ENCODE measurements at regions not wholly inside any gene's neighbourhood (a gene's known extent, or its start where the extent isn't known, plus 50 kb on each side); places are given as distances from the start of the nearest gene placed in this dataset.
"Not testable (repeated sequence)": the region's sequence is repeated elsewhere in the genome, so short reads cannot be mapped to it uniquely, and the experiment has no call there.

DNA sequence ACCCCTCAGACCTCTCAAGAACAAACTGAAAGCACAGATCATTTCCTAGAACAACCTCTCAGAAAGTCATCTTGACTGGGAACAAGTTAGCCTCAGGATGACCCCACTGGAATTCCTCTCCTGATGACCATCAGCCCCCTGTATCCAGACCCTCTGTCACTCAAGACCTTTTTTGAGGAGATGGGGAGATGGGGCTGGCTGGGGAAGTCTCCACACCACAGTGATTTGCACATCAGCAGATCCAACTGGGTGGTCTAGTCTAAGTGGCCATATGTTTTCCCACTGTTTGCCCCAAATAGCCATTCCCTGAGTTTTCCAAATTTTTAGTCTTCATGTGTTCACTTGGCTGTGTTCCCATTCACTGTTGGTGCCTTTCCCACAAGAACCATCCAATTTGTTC lies 452.4 kb upstream of the NPVF start:
- no peak for DNase-seq (ENCODE audit: extremely low read depth, low read depth)

DNA sequence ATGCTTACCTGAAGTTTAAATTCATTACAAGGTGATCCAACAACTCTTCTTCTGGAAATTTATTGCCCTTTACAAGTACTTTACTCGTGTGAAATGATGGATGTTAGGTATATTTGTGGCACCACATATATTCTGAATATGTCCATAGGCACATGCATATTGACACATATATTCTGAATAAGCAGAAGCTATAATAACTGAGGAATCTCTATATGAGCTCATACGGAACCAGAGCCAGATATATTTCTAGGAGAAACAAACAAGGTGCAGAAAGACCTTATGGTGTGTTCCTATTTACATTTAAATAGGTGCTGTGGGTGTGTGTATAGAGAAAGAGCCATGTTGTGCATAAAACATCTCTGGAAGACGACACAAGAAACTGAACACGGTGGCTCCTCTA lies 456.1 kb upstream of the NPVF start:
- no peak for DNase-seq (ENCODE audit: extremely low read depth, low read depth)

- no peak for DNase-seq (ENCODE audit: extremely low read depth, low read depth)
Observed at GRCh38 chr7:25686493-25686892, 458.2 kb upstream of the NPVF start.

DNA sequence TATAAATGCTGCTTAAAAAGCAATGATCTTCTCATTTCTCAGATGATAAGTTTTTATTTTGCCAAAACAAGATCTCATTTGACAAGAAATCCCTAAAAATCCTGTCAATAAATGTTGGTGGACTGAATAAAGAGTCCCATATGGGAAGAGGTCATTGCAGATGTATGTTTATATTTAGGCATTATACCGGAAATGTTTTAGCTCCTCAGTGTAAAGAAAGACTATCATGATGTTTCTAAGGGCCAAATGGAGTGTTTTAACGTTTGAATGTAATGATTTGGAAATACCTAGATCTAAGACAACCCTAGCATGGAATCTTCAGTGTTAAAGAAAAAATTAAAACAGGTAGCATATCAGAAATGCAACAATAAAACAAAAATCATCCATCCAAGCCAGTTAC lies 457.8 kb upstream of the NFE2L3 start:
- DNase-seq (ENCODE audit: extremely low read depth, low read depth), result no peak

DNA sequence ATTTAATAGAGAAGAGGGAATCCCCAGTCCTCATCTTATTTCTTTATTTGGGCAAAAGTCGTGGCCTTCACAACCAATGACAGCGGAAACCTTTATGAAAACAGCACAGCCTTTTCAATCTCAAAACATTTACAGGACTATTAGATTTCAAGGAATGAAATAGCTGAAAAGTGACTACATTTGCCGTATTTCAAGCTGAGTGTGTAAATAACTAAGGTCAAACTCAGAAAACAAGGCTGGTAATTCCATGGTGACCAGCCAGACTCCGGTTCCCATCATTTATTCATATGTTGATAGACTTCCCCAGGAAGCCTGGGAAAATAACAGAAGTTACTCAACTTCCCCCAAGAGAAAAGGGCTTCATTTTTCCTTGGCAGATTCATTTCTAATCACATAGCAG lies 457.3 kb upstream of the NFE2L3 start:
- no peak for DNase-seq (ENCODE audit: extremely low read depth, low read depth)

DNA sequence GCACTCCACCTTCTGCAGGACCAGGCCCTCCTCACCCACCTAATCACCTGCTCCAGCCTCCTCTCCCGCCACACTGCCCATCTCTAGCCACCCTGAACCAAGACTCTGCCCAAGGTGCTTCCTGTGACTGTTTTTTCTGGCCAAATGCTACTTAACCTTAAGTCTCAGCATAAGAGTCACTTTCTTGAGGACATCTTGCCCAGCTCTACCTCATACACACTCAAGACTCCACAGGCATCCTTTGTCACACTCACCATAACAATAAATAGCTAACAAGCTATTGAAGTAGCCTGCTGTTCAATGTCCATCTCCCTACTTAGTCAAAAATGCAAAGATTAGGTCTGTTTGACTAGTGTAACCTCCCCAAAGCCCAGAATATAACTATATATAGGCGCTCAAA lies 455.4 kb upstream of the NFE2L3 start:
- no peak for DNase-seq (ENCODE audit: extremely low read depth, low read depth)

- DNase-seq (ENCODE audit: extremely low read depth, low read depth), result no peak
Observed at GRCh38 chr7:25698451-25699113, 453.4 kb upstream of the NFE2L3 start.

GRCh38 chr7:25700141-25700540 lies 451.9 kb upstream of the NFE2L3 start:
- not testable (repeated sequence) for DNase-seq (ENCODE audit: extremely low read depth, low read depth)

- no peak for DNase-seq (ENCODE audit: extremely low read depth, low read depth)
Observed at GRCh38 chr7:25704413-25704812, 447.6 kb upstream of the NFE2L3 start.

DNA sequence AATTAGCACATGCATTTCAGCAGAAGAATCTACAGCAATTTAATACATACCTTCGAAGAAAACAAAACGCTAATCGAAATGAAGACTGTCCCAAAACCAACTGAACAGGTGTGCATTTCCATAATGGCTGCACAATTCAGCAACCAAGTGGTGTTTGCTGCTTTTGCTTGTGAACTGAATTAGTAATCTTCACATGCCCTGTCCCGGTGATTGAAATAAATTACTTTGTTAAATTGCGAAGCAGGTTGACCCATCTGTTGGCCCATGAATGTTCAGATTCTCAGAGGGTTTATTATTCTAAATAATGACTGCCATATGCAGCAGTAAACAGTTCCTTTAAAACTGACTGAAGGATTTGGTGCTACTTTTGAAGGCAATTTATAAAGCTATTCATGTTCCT lies 445.2 kb upstream of the NFE2L3 start:
- DNase-seq (ENCODE audit: extremely low read depth, low read depth), result no peak

- DNase-seq (ENCODE audit: extremely low read depth, low read depth), result no peak
Observed at GRCh38 chr7:25707768-25708620, 444.0 kb upstream of the NFE2L3 start.

GRCh38 chr7:25710959-25711358 lies 441.0 kb upstream of the NFE2L3 start:
- DNase-seq (ENCODE audit: extremely low read depth, low read depth), result no peak

DNA sequence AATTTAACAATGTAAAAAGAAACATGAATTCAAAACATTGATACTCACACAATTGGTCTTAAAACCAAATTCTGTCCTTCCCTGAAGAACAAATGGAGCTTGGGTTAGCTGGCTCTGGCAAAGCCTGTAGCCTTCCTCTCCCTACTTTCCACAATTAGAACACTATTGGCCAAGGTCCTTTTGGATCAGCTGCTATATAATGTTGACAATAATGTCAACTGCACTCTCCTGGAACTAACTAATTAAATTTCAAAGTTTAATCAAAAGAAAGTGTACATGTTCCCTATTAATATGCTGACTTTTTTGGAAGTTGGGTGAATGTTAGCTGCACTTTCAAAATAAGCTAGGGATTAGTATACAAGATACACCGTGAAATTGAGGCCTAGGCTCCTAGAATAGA lies 440.1 kb upstream of the NFE2L3 start:
- DNase-seq (ENCODE audit: extremely low read depth, low read depth), result no peak

- DNase-seq (ENCODE audit: extremely low read depth, low read depth), result no peak
Observed at GRCh38 chr7:25712500-25712899, 439.5 kb upstream of the NFE2L3 start.

DNA sequence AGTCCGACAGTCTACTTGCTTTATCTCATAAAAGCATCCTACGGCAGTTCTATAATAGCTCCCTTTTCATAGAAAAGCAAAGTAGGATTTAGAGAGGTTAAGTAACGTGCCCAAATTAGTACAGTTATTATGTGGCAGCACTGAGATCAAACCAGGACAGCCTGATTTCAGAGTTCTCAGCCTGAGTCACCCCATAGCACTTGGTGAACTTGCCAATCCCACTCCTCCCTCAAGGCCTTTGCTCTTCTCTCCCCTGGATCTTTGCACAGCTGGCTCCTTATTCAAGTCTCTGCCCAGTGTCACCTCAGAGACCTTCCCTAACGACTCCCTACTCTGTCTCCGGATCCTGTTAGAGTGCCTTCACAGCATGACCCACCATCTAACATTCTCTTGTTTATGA lies 438.0 kb upstream of the NFE2L3 start:
- no peak for DNase-seq (ENCODE audit: extremely low read depth, low read depth)

- no peak for DNase-seq (ENCODE audit: extremely low read depth, low read depth)
Observed at GRCh38 chr7:25716421-25716820, 435.6 kb upstream of the NFE2L3 start.

DNA sequence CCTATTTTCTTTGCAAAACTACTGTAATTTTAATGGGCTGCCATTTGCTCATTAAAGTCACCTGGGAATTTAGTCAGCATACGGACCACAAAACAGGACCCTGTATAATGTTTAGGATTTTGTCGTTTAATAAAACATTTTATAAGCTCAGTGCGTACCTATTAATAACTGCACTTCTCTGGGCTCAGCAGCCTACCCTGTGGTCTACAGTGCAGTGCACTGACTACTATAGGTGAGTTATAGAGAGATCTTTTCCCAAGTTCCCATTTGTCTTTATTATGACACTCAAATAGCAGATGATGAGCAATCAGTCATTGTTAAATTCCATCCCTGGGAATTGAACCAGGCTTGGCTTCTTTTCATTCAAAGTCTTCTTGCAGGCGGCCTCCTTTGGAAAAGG lies 433.4 kb upstream of the NFE2L3 start:
- DNase-seq (ENCODE audit: extremely low read depth, low read depth), result no peak

- no peak for DNase-seq (ENCODE audit: extremely low read depth, low read depth)
Observed at GRCh38 chr7:25719190-25719896, 432.7 kb upstream of the NFE2L3 start.

DNA sequence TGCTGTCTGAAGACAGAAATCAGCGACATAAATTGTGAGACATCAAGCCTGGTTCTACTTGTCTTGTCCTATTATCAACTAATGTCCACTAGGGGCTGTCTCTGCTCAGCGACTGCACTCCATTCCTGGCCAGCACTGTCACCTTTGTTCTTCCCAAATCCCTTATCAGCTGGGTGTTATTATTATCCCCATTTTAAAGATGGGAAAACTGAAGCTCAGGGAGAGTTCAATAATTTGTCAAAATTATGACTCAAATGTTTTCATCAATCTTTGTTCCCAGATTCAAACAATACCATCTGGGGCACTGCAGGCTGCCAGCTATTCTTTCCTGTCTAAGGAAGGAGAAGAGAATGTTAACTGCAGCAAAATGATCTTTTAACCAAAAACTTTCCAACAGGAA lies 431.6 kb upstream of the NFE2L3 start:
- no peak for DNase-seq (ENCODE audit: extremely low read depth, low read depth)

- DNase-seq (ENCODE audit: extremely low read depth, low read depth), result no peak
Observed at GRCh38 chr7:25722856-25723255, 429.1 kb upstream of the NFE2L3 start.

GRCh38 chr7:25725451-25725850 lies 426.5 kb upstream of the NFE2L3 start:
- DNase-seq (ENCODE audit: extremely low read depth, low read depth), result no peak
